HepG2 (cell line): ENCODE measurements at regions not wholly inside any gene's neighbourhood (a gene's known extent, or its start where the extent isn't known, plus 50 kb on each side); places are given as distances from the start of the nearest gene placed in this dataset.

ENCODE experiments used
- ATAC-seq: fragments of 200-7000 bp; cut with Tn5 transposase; 3 replicates; pipeline ENCODE4 v1.9.1; 2020; ENCODE audit warnings: mild to moderate bottlenecking, moderate library complexity
- BruUV-seq: library from RNA; stranded (reverse); fragments of 400-500 nt; replicated peaks from 2 replicates; lab custom pipeline; 2021; lab: Mats Ljungman, UMichigan
- CTCF ChIA-PET: fragments of 300-600 bp; formaldehyde crosslinking; extraction: SDS; loops from one replicate; lab custom pipeline; 2021; ENCODE audit warnings: low total read pairs, inconsistent platforms, low intra/inter-chr PET ratio; lab: Yijun Ruan, JAX
- POLR2A ChIA-PET: fragments of 350-600 bp; sonication (Branson Sonifier 250); formaldehyde crosslinking; loops from one replicate; lab custom pipeline; 2020; ENCODE audit warnings: antibody characterized with exemption, inconsistent platforms; lab: Yijun Ruan, JAX
- DNase-seq: peaks from one replicate; pipeline ENCODE4 v3.0.0-alpha.2; 2015; ENCODE audit warnings: low spot score
- FAIRE-seq: peaks from 3 replicates; lab custom pipeline; 2011; peaks lifted over from hg19 to GRCh38; lab: Jason Lieb, UNC
- H2AFZ ChIP-seq: one replicate; pipeline ENCODE4 v1.6.1; 2011; ENCODE audit warnings: low read length, inconsistent platforms
- H3K27ac ChIP-seq: fragments of 300-600 bp; 3 replicates; pipeline ENCODE4 v1.8.0; 2011; ENCODE audit warnings: mixed run types, mild to moderate bottlenecking, mixed read lengths, low read length, inconsistent platforms; ENCODE audit not compliant: insufficient read depth; ENCODE audit errors: extremely low read length
- H3K27me3 ChIP-seq, 2 experiments: fragments of 200-600 bp in 1 of 2; 2 replicates in 1 of 2; 3 replicates in 1 of 2; pipeline versions ENCODE4 v1.6.0 to v1.8.0; 2011; ENCODE audit warnings: low read length in 2 of 2, mild to moderate bottlenecking in 2 of 2, moderate library complexity in 2 of 2, inconsistent platforms in 1 of 2; ENCODE audit not compliant: insufficient read depth in 2 of 2, control insufficient read depth in 1 of 2
- H3K36me3 ChIP-seq, 2 experiments: fragments of 200-600 bp in 1 of 2; replicated peaks in 1 of 2; 2 replicates in 1 of 2; 3 replicates in 1 of 2; pipeline versions ENCODE4 v1.5.1 to v1.8.0; 2011; ENCODE audit warnings: low read length in 2 of 2, inconsistent platforms in 1 of 2; ENCODE audit not compliant: insufficient read depth in 2 of 2, control insufficient read depth in 1 of 2
- H3K4me1 ChIP-seq: 2 replicates; pipeline ENCODE4 v1.5.1; 2012; ENCODE audit warnings: low read length, inconsistent platforms; ENCODE audit not compliant: insufficient read depth
- H3K4me2 ChIP-seq: 2 replicates; pipeline ENCODE4 v1.6.0; 2011; ENCODE audit warnings: low read depth, low read length, inconsistent platforms
- H3K4me3 ChIP-seq, 3 experiments: fragments of 200-600 bp in 1 of 3; sonication (generic), shearing (Covaris generic) in 1 of 3; replicated peaks in 1 of 3; 2 replicates each; pipeline ENCODE4 v1.5.1; 2011 to 2016; ENCODE audit warnings: low read length in 3 of 3, inconsistent platforms in 2 of 3, low read depth in 2 of 3, mild to moderate bottlenecking in 2 of 3, control low read depth in 1 of 3, mixed read lengths in 1 of 3; ENCODE audit not compliant: insufficient read depth in 1 of 3
- H3K79me2 ChIP-seq: one replicate; pipeline ENCODE4 v1.6.1; 2011; ENCODE audit warnings: low read length, inconsistent platforms; ENCODE audit not compliant: insufficient read depth
- H3K9ac ChIP-seq: 2 replicates; pipeline ENCODE4 v1.6.0; 2011; ENCODE audit warnings: mild to moderate bottlenecking, low read depth, low read length, inconsistent platforms; ENCODE audit not compliant: insufficient read depth
- H3K9me3 ChIP-seq: 2 replicates; pipeline ENCODE4 v1.5.1; 2012; ENCODE audit warnings: mild to moderate bottlenecking, low read length
- H4K20me1 ChIP-seq: 2 replicates; pipeline ENCODE4 v1.6.0; 2011; ENCODE audit warnings: inconsistent platforms, mild to moderate bottlenecking, low read length, moderate library complexity; ENCODE audit not compliant: insufficient read depth
- GATAD2A ChIP-seq: IDR thresholded peaks from 2 replicates; pipeline ENCODE4 v1.6.1; 2016
- HOXA3 ChIP-seq: sonication (generic); formaldehyde crosslinking; IDR thresholded peaks from 2 replicates; pipeline ENCODE4 v1.5.0; 2020; ENCODE audit warnings: missing genetic modification reagents
- KMT2A ChIP-seq: sonication (generic); formaldehyde crosslinking; IDR thresholded peaks from 2 replicates; pipeline ENCODE4 v1.4.0; 2020; ENCODE audit warnings: missing genetic modification reagents
- NFIC ChIP-seq: IDR thresholded peaks from 2 replicates; pipeline ENCODE4 v1.6.1; 2012; ENCODE audit warnings: mild to moderate bottlenecking, low read length, inconsistent platforms
- RBAK ChIP-seq: sonication (generic); formaldehyde crosslinking; IDR thresholded peaks from 2 replicates; pipeline ENCODE4 v1.5.1; 2020; ENCODE audit warnings: mild to moderate bottlenecking, missing genetic modification reagents
- RFXAP ChIP-seq: sonication (generic); formaldehyde crosslinking; IDR thresholded peaks from 2 replicates; pipeline ENCODE4 v1.4.0; 2020; ENCODE audit warnings: missing genetic modification reagents, borderline replicate concordance
- SOX6 ChIP-seq, 2 experiments: fragments of 450-650 bp in 1 of 2; sonication (generic) in 1 of 2; formaldehyde crosslinking in 1 of 2; IDR thresholded peaks; 2 replicates each; pipeline versions ENCODE4 v1.4.0 to v1.6.1; 2017 to 2020; ENCODE audit warnings: antibody characterized with exemption in 1 of 2, mild to moderate bottlenecking in 1 of 2, missing genetic modification reagents in 1 of 2
- TRAFD1 ChIP-seq: sonication (generic); formaldehyde crosslinking; IDR thresholded peaks from 2 replicates; pipeline ENCODE4 v1.5.1; 2020; ENCODE audit warnings: missing genetic modification reagents, mild to moderate bottlenecking, borderline replicate concordance
- ZNF296 ChIP-seq: sonication (generic); formaldehyde crosslinking; conservative IDR thresholded peaks from 2 replicates; pipeline ENCODE4 v1.5.0; 2020; ENCODE audit warnings: mild to moderate bottlenecking, missing genetic modification reagents
- ZNF629 ChIP-seq: sonication (generic); formaldehyde crosslinking; conservative IDR thresholded peaks from 2 replicates; pipeline ENCODE4 v1.5.0; 2020; ENCODE audit warnings: missing genetic modification reagents
- ZNF788 ChIP-seq: sonication (generic); formaldehyde crosslinking; IDR thresholded peaks from 2 replicates; pipeline ENCODE4 v1.5.0; 2020; ENCODE audit warnings: mild to moderate bottlenecking, missing genetic modification reagents, borderline replicate concordance
- WGBS: methylation state at CpG from one replicate; pipeline ENCODE4 v1.1.6; 2017; ENCODE audit warnings: low lambda C conversion rate; 5-methylcytosine and 5-hydroxymethylcytosine counted together
- in situ Hi-C: cut with HindIII; loops from 2 replicates; pipeline ENCODE4 v1.10.0; 2017; ENCODE audit warnings: low pct_unique_long_range_greater_than_20kb; ENCODE audit not compliant: extremely low pct_ligation_motif_present
- intact Hi-C: fragments of 100-400 bp; cut with micrococcal nuclease; formaldehyde crosslinking; loops from one replicate; pipeline ENCODE4 v1.10.0; 2022; ENCODE audit not compliant: unreplicated experiment
- TF ChIP-seq, protein P1 (sequence below): sonication (generic); formaldehyde crosslinking; IDR thresholded peaks from 2 replicates; pipeline ENCODE4 v1.4.0; 2020; ENCODE audit warnings: missing genetic modification reagents, borderline replicate concordance

- TF ChIP-seq ZNF788 (CRISPR knock-in tag), result peak; percentile 58; the same call in 1 of the 2 replicates
- TF ChIP-seq, protein P1, sequence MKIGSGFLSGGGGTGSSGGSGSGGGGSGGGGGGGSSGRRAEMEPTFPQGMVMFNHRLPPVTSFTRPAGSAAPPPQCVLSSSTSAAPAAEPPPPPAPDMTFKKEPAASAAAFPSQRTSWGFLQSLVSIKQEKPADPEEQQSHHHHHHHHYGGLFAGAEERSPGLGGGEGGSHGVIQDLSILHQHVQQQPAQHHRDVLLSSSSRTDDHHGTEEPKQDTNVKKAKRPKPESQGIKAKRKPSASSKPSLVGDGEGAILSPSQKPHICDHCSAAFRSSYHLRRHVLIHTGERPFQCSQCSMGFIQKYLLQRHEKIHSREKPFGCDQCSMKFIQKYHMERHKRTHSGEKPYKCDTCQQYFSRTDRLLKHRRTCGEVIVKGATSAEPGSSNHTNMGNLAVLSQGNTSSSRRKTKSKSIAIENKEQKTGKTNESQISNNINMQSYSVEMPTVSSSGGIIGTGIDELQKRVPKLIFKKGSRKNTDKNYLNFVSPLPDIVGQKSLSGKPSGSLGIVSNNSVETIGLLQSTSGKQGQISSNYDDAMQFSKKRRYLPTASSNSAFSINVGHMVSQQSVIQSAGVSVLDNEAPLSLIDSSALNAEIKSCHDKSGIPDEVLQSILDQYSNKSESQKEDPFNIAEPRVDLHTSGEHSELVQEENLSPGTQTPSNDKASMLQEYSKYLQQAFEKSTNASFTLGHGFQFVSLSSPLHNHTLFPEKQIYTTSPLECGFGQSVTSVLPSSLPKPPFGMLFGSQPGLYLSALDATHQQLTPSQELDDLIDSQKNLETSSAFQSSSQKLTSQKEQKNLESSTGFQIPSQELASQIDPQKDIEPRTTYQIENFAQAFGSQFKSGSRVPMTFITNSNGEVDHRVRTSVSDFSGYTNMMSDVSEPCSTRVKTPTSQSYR, result peak; percentile 11; the same call in 1 of the 2 replicates
- TF ChIP-seq RBAK (CRISPR knock-in tag), result no peak
- peak; percentile 51; the same call in 1 of the 2 replicates for TF ChIP-seq HOXA3 (CRISPR knock-in tag)
Observed at GRCh38 chr16:9297437-9298113, 206.1 kb downstream of the HAPSTR1 start (continued).

DNA sequence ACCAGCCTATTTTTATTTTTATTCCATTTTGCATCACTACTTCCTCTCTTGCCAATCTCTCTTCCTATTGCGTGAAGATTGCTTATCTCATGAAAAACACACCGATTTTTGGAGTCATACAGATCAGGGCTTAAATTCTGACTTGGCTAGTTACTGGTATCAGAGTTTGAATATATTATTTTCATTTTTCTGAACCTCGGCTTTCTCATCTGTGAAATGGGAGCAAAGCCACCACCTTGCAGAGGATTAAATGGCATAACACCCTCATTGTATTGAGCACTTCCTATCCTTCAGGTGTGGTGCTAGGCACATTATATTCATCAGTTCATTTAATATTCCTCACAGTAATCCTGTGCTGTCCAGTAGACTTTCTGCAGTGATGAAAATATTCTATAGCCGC, 208.8 kb downstream of the HAPSTR1 start:
- H3K79me2 ChIP-seq, result no peaks in the 10 kb centered on the region
- TF ChIP-seq ZNF296 (CRISPR knock-in tag), result no peak
- TF ChIP-seq ZNF629 (CRISPR knock-in tag), result peak; percentile 50; the same call in 1 of the 2 replicates
- no peak for TF ChIP-seq KMT2A (CRISPR knock-in tag)
- no peak for TF ChIP-seq GATAD2A (CRISPR knock-in tag)
- TF ChIP-seq TRAFD1, result no peak
- no peak for TF ChIP-seq NFIC
- TF ChIP-seq SOX6 (IDR thresholded peaks at IDR 0.05), result no peak
- no peak for TF ChIP-seq SOX6 (CRISPR knock-in tag; IDR thresholded peaks at IDR 0.05)
- no peak for TF ChIP-seq RFXAP (CRISPR knock-in tag)
- TF ChIP-seq, all 625 proteins: peak for 1
- CTCF ChIA-PET, result interaction anchor here (1.4 kb wide), 1 partner anchor 882 kb away, joined by 5 read pairs; the partner anchor contains the start of gene GRIN2A
- H3K4me1 ChIP-seq, result no peaks in the 10 kb centered on the region
- intact Hi-C loops, result loop anchor here (10.0 kb wide), 1 partner anchor 135 kb away; no protein-coding TSS in a partner anchor
- no peak overlapping the region for H3K27ac ChIP-seq
- H3K9ac ChIP-seq, result no peak overlapping the region
- BruUV-seq, result no TSS peak
- WGBS, result 59% methylated on average over 4 of the region's 4 CpGs
- POLR2A ChIA-PET, result no interaction called here
- H2AFZ ChIP-seq, result no peak overlapping the region
- in situ Hi-C loops, result no loop called here
- no peak overlapping the region for H3K4me3 ChIP-seq
- DNase-seq, result no peak
- H3K27me3 ChIP-seq, result 0 out of 5 replicates have a peak, but pooled peaks cover 0 to 1% of the 10 kb centered on the region in 2 experiments
- no peak overlapping the region for H3K4me2 ChIP-seq
- no peaks in the 10 kb centered on the region for H3K9me3 ChIP-seq
- no peaks in the 10 kb centered on the region for H4K20me1 ChIP-seq
- H3K36me3 ChIP-seq, result no peaks in the 10 kb centered on the region
- ATAC-seq, result no peak
- no peak for FAIRE-seq
